IMR-90 (cell line): ENCODE measurements at regions not wholly inside any gene's neighbourhood (a gene's known extent, or its start where the extent isn't known, plus 50 kb on each side); places are given as distances from the start of the nearest gene placed in this dataset.

Experiments
- ATAC-seq: fragments of 200-7000 bp; cut with Tn5 transposase; 2 replicates; pipeline ENCODE4 v1.9.1; 2020; ENCODE audit warnings: low read depth, mild to moderate bottlenecking, moderate library complexity
- BruUV-seq: library from RNA; stranded (reverse); fragments of 400-500 nt; replicated peaks from 2 replicates; lab custom pipeline; 2021; lab: Mats Ljungman, UMichigan
- CTCF ChIA-PET: fragments of 300-600 bp; formaldehyde crosslinking; extraction: SDS; loops from one replicate; lab custom pipeline; 2021; ENCODE audit warnings: antibody characterized with exemption; lab: Yijun Ruan, JAX
- POLR2A ChIA-PET: fragments of 300-600 bp; sonication (Branson Sonifier 250); formaldehyde crosslinking; loops from one replicate; lab custom pipeline; 2022; ENCODE audit warnings: antibody characterized with exemption; ENCODE audit not compliant: unreplicated experiment; lab: Charles Lee
- DNase-seq: peaks from one replicate; pipeline ENCODE4 v3.0.0; 2013
- H2AFZ ChIP-seq: replicated peaks from 2 replicates; pipeline ENCODE3; 2013; ENCODE audit warnings: low read length, mild to moderate bottlenecking; ENCODE audit not compliant: poor library complexity
- H2AK5ac ChIP-seq: 2 replicates; pipeline ENCODE4 v1.6.1; 2013; ENCODE audit warnings: low read depth, low read length, inconsistent platforms
- H2AK9ac ChIP-seq: replicated peaks from 2 replicates; pipeline ENCODE3; 2013; ENCODE audit warnings: mild to moderate bottlenecking, low read depth, low read length, moderate library complexity; ENCODE audit not compliant: poor library complexity
- H2BK120ac ChIP-seq: 2 replicates; pipeline ENCODE4 v1.6.1; 2013; ENCODE audit warnings: low read depth, low read length, inconsistent platforms
- H2BK15ac ChIP-seq: 3 replicates; pipeline ENCODE4 v1.6.1; 2013; ENCODE audit warnings: low read depth, low read length, inconsistent platforms
- H2BK20ac ChIP-seq: 2 replicates; pipeline ENCODE4 v1.6.1; 2013; ENCODE audit warnings: low read depth, mild to moderate bottlenecking, inconsistent platforms, low read length, moderate library complexity
- H2BK5ac ChIP-seq: 2 replicates; pipeline ENCODE4 v1.6.1; 2013; ENCODE audit warnings: mild to moderate bottlenecking, low read depth, low read length, inconsistent platforms; ENCODE audit not compliant: poor library complexity, severe bottlenecking
- H3K14ac ChIP-seq: replicated peaks from 2 replicates; pipeline ENCODE4 v1.6.1; 2013; ENCODE audit warnings: low read depth, low read length, inconsistent platforms
- H3K18ac ChIP-seq: 2 replicates; pipeline ENCODE4 v1.6.1; 2013; ENCODE audit warnings: low read depth, low read length, control low read depth
- H3K23ac ChIP-seq: 2 replicates; pipeline ENCODE4 v1.6.1; 2013; ENCODE audit warnings: low read depth, low read length, inconsistent platforms
- H3K27ac ChIP-seq: 2 replicates; pipeline ENCODE4 v1.5.1; 2013; ENCODE audit warnings: mild to moderate bottlenecking, control low read depth, low read length; ENCODE audit not compliant: insufficient read depth
- H3K27me3 ChIP-seq: 2 replicates; pipeline ENCODE4 v1.6.1; 2013; ENCODE audit warnings: low read length; ENCODE audit not compliant: control insufficient read depth, insufficient read depth
- H3K36me3 ChIP-seq: 2 replicates; pipeline ENCODE4 v1.6.1; 2013; ENCODE audit warnings: low read length, mixed read lengths; ENCODE audit not compliant: control insufficient read depth, insufficient read depth
- H3K4ac ChIP-seq: 2 replicates; pipeline ENCODE4 v1.6.1; 2013; ENCODE audit warnings: low read depth, low read length, inconsistent platforms
- H3K4me1 ChIP-seq: 2 replicates; pipeline ENCODE4 v1.6.1; 2013; ENCODE audit warnings: low read length, mixed read lengths; ENCODE audit not compliant: control insufficient read depth, insufficient read depth
- H3K4me2 ChIP-seq: 2 replicates; pipeline ENCODE4 v1.6.1; 2013; ENCODE audit warnings: low read depth, mild to moderate bottlenecking, control low read depth, low read length, moderate library complexity
- H3K4me3 ChIP-seq: 2 replicates; pipeline ENCODE4 v1.5.1; 2013; ENCODE audit warnings: low read depth, mild to moderate bottlenecking, control low read depth, low read length, moderate library complexity; ENCODE audit not compliant: insufficient read depth
- H3K56ac ChIP-seq: 2 replicates; pipeline ENCODE4 v1.6.1; 2013; ENCODE audit warnings: low read length, inconsistent platforms; ENCODE audit not compliant: insufficient read depth; ENCODE audit errors: extremely low read depth
- H3K79me1 ChIP-seq, 2 experiments: 2 replicates each; pipeline ENCODE4 v1.6.1; 2013; ENCODE audit warnings: low read length in 2 of 2, inconsistent platforms in 1 of 2, low read depth in 1 of 2
- H3K9ac ChIP-seq: 2 replicates; pipeline ENCODE4 v1.6.1; 2013; ENCODE audit warnings: low read depth, low read length, control low read depth
- H3K9me1 ChIP-seq: 2 replicates; pipeline ENCODE4 v1.6.1; 2013; ENCODE audit warnings: low read length, inconsistent platforms; ENCODE audit not compliant: insufficient read depth
- H3K9me3 ChIP-seq: 2 replicates; pipeline ENCODE4 v1.6.1; 2013; ENCODE audit warnings: low read length; ENCODE audit not compliant: control insufficient read depth, insufficient read depth
- H4K20me1 ChIP-seq: 2 replicates; pipeline ENCODE4 v1.6.1; 2013; ENCODE audit warnings: low read length, inconsistent platforms; ENCODE audit not compliant: insufficient read depth
- H4K5ac ChIP-seq: 2 replicates; pipeline ENCODE4 v1.6.1; 2013; ENCODE audit warnings: mild to moderate bottlenecking, low read depth, low read length, control low read depth
- H4K8ac ChIP-seq, 2 experiments: 2 replicates each; pipeline ENCODE4 v1.6.1; 2013; ENCODE audit warnings: low read depth in 2 of 2, low read length in 2 of 2, control low read depth in 1 of 2, inconsistent platforms in 1 of 2
- H4K91ac ChIP-seq: 2 replicates; pipeline ENCODE4 v1.6.1; 2013; ENCODE audit warnings: low read depth, low read length, inconsistent platforms; ENCODE audit not compliant: insufficient read depth
- CHD1 ChIP-seq: IDR thresholded peaks from 2 replicates; pipeline ENCODE4 v1.6.1; 2012; ENCODE audit warnings: low read depth, low read length, improper control_type of control experiment
- FOS ChIP-seq: fragments of 150-350 bp; IDR thresholded peaks from 2 replicates; pipeline ENCODE4 v1.6.1; 2016; ENCODE audit warnings: low read depth, low read length
- MXI1 ChIP-seq: IDR thresholded peaks from 2 replicates; pipeline ENCODE4 v1.6.1; 2012; ENCODE audit warnings: low read depth, mild to moderate bottlenecking, low read length, moderate library complexity, borderline replicate concordance
- NFE2L2 ChIP-seq: fragments of 150-350 bp; IDR thresholded peaks from 2 replicates; pipeline ENCODE4 v1.6.1; 2016; ENCODE audit warnings: low read depth, mild to moderate bottlenecking, low read length
- POLR2A ChIP-seq: IDR thresholded peaks from 2 replicates; pipeline ENCODE4 v1.6.1; 2012; ENCODE audit warnings: mild to moderate bottlenecking, low read depth, low read length
- RFX5 ChIP-seq: IDR thresholded peaks from 2 replicates; pipeline ENCODE4 v1.8.0; 2012; ENCODE audit warnings: low read depth, mild to moderate bottlenecking, low read length, moderate library complexity
- SMC3 ChIP-seq: fragments of 150-350 bp; IDR thresholded peaks from 2 replicates; pipeline ENCODE4 v1.6.1; 2016; ENCODE audit warnings: low read depth, mild to moderate bottlenecking, antibody characterized with exemption, low read length, moderate library complexity
- WGBS, 2 experiments: methylation state at CpG; one replicate each; pipeline versions ENCODE4 v1.1.5 to v1.1.7; 2013; ENCODE audit warnings: missing lambda C conversion rate in 2 of 2; ENCODE audit not compliant: insufficient read length in 1 of 2; ENCODE audit errors: extremely low coverage in 2 of 2; 5-methylcytosine and 5-hydroxymethylcytosine counted together
- dilution Hi-C: fragments of 300-500 bp; cut with HindIII; formaldehyde crosslinking; loops from one replicate; pipeline ENCODE4 v1.14.3; 2018; ENCODE audit warnings: low sequenced_read_pairs; ENCODE audit not compliant: unreplicated experiment
- in situ Hi-C: fragments of 300-500 bp; cut with MboI; formaldehyde crosslinking; loops from 3 replicates; pipeline ENCODE4 v1.14.3; 2019; ENCODE audit warnings: low sequenced_read_pairs, inconsistent platforms, mixed read lengths
- intact Hi-C: fragments of 100-400 bp; cut with micrococcal nuclease; formaldehyde crosslinking; loops from 2 replicates; pipeline ENCODE4 v1.10.0; 2022

DNA sequence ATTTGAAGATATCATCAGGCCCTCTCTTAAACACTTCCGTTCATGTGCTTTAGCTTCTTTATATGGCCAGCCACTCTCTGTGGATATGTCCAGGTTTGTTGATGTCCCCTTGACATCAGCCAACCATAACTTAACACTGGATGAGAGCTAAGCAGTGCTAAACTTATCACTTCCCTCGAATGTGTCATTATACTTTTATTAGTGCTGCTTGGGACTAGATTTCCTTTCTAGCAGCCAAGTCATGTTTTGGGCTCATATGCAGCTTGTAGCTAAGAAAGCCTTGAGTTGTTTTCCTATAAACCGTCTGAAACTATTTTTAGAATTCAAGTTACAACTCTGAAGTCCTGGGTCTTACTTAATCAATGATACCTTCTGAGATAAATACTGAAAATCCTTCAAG lies 144.8 kb upstream of the TNP1 start:
- CTCF ChIA-PET: no interaction called here
- H3K14ac ChIP-seq: no peak overlapping the region
- H3K27me3 ChIP-seq: no peaks in the 10 kb centered on the region; the same call in 1 of the 2 replicates

More for the DNA sequence above, 144.8 kb upstream of the TNP1 start:
- POLR2A ChIA-PET: no interaction called here
- Histone ChIP-seq H4K20me1 (no peaks in the 10 kb centered on the region), H3K23ac (no peak overlapping the region), H3K4me1 (peaks cover 2% of the 10 kb centered on the region; the same call in 1 of the 2 replicates), H2BK120ac (no peak overlapping the region), H3K9me3 (no peaks in the 10 kb centered on the region), H3K36me3 (no peaks in the 10 kb centered on the region), H4K5ac (no peak overlapping the region), H3K4ac (no peak overlapping the region), H3K4me2 (no peak overlapping the region), H4K8ac (no peak overlapping the region), H3K27ac (no peak overlapping the region), H3K56ac (no peak overlapping the region), H4K91ac (no peak overlapping the region), H2AFZ (no peak overlapping the region), H2BK15ac (no peak overlapping the region), H3K4me3 (no peak overlapping the region), H2AK5ac (no peak overlapping the region), H2BK20ac (no peak overlapping the region), H3K9me1 (no peaks in the 10 kb centered on the region), H3K9ac (no peak overlapping the region), H3K79me1 (no peaks in the 10 kb centered on the region), H2AK9ac (no peak overlapping the region), H2BK5ac (no peak overlapping the region), H3K18ac (no peak overlapping the region)
- no CpG with 5 or more reads among the region's 3 CpGs for WGBS, 2 experiments
- BruUV-seq: no TSS peak
- TF ChIP-seq POLR2A (no peak), NFE2L2 (no peak), FOS (no peak), MXI1 (no peak), SMC3 (no peak), CHD1 (no peak), RFX5 (no peak)
- intact Hi-C loops: no loop called here
- dilution Hi-C loops: no loop called here
- DNase-seq (no peak), ATAC-seq (no peak)
- in situ Hi-C loops: no loop called here
